Astrocyte (in vitro differentiated cells and primary cell): ENCODE measurements at regions not wholly inside any gene's neighbourhood (a gene's known extent, or its start where the extent isn't known, plus 50 kb on each side); places are given as distances from the start of the nearest gene placed in this dataset.

ENCODE experiments used
- DNase-seq: peaks from one replicate; pipeline ENCODE4 v3.0.0-alpha.2; 2010; ENCODE audit warnings: low read depth
- FAIRE-seq: peaks from 2 replicates; lab custom pipeline; 2011; peaks lifted over from hg19 to GRCh38; lab: Jason Lieb, UNC
- H2AFZ ChIP-seq: 2 replicates; pipeline ENCODE4 v1.6.0; 2012; ENCODE audit warnings: low read depth, low read length, inconsistent platforms
- H3K27ac ChIP-seq: 2 replicates; pipeline ENCODE4 v1.5.1; 2011; ENCODE audit warnings: low read depth, low read length, inconsistent platforms
- H3K27me3 ChIP-seq: 2 replicates; pipeline ENCODE4 v1.6.0; 2011; ENCODE audit warnings: low read length, inconsistent platforms; ENCODE audit not compliant: insufficient read depth
- H3K36me3 ChIP-seq: 2 replicates; pipeline ENCODE4 v1.5.1; 2011; ENCODE audit warnings: low read length, inconsistent platforms; ENCODE audit not compliant: insufficient read depth
- H3K4me1 ChIP-seq: 2 replicates; pipeline ENCODE4 v1.5.1; 2011; ENCODE audit warnings: low read length, inconsistent platforms; ENCODE audit not compliant: insufficient read depth
- H3K4me2 ChIP-seq: 2 replicates; pipeline ENCODE4 v1.6.0; 2012; ENCODE audit warnings: low read length, inconsistent platforms
- H3K4me3 ChIP-seq: 2 replicates; pipeline ENCODE4 v1.5.1; 2011; ENCODE audit warnings: low read depth, mild to moderate bottlenecking, low read length, inconsistent platforms; ENCODE audit not compliant: insufficient read depth
- H3K79me2 ChIP-seq: 2 replicates; pipeline ENCODE4 v1.6.0; 2012; ENCODE audit warnings: mild to moderate bottlenecking, low read length, inconsistent platforms; ENCODE audit not compliant: insufficient read depth
- H3K9ac ChIP-seq: 2 replicates; pipeline ENCODE4 v1.6.0; 2012; ENCODE audit warnings: mild to moderate bottlenecking, low read length, inconsistent platforms
- H3K9me3 ChIP-seq: 2 replicates; pipeline ENCODE4 v1.5.1; 2012; ENCODE audit warnings: low read depth, mild to moderate bottlenecking, low read length, inconsistent platforms; ENCODE audit not compliant: insufficient read depth
- H4K20me1 ChIP-seq: 2 replicates; pipeline ENCODE4 v1.6.0; 2012; ENCODE audit warnings: low read length, inconsistent platforms; ENCODE audit not compliant: insufficient read depth
- H3K27ac Mint-ChIP-seq: one replicate; pipeline ENCODE4 v1.8.0; 2021; ENCODE audit warnings: mild to moderate bottlenecking, mixed read lengths; ENCODE audit not compliant: unreplicated experiment
- H3K27me3 Mint-ChIP-seq: one replicate; pipeline ENCODE4 v1.8.0; 2021; ENCODE audit warnings: low read depth, mixed read lengths; ENCODE audit not compliant: unreplicated experiment
- H3K36me3 Mint-ChIP-seq: one replicate; pipeline ENCODE4 v1.8.0; 2021; ENCODE audit warnings: low read depth, mixed read lengths; ENCODE audit not compliant: unreplicated experiment
- H3K4me1 Mint-ChIP-seq: one replicate; pipeline ENCODE4 v1.8.0; 2021; ENCODE audit warnings: low read depth, mixed read lengths; ENCODE audit not compliant: unreplicated experiment
- H3K4me3 Mint-ChIP-seq: one replicate; pipeline ENCODE4 v1.8.0; 2021; ENCODE audit warnings: mild to moderate bottlenecking, moderate library complexity, mixed read lengths; ENCODE audit not compliant: unreplicated experiment
- H3K9me3 Mint-ChIP-seq: one replicate; pipeline ENCODE4 v1.8.0; 2021; ENCODE audit warnings: mild to moderate bottlenecking, mixed read lengths; ENCODE audit not compliant: unreplicated experiment
- EZH2 ChIP-seq: IDR thresholded peaks from 2 replicates; pipeline ENCODE4 v1.6.1; 2012; ENCODE audit warnings: mild to moderate bottlenecking, low read length, inconsistent platforms; ENCODE audit not compliant: insufficient read depth
- TF ChIP-seq, protein P1 (sequence below): IDR thresholded peaks from 2 replicates; pipeline ENCODE4 v1.5.1; 2011; ENCODE audit warnings: low read depth, mild to moderate bottlenecking, inconsistent platforms, low read length, moderate library complexity; ENCODE audit not compliant: insufficient read depth

DNA sequence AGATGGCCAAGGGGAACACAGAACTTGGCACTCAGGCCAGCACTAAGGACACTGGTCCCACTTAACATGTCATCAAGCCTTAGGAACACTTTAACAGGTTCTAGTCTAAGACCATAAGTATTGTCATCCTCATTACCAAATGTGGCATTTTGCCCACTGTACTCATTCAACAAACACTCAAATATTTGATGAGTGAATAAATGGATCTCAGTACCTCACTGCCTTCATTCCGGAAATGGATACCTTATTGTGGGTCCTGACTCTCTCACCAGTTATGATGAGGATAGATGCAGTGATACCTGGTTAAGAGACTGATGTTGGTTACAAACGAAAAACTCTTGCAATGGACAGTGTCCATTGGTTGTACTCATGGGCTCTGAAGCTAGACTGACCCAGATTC is 455.2 kb upstream of the DYNLRB2 start:
- Histone ChIP-seq H3K27ac (no peak overlapping the region), H3K27me3 (no peaks in the 10 kb centered on the region), H3K4me2 (no peak overlapping the region), H4K20me1 (no peaks in the 10 kb centered on the region), H3K36me3 (no peaks in the 10 kb centered on the region), H3K4me3 (no peak overlapping the region), H2AFZ (no peak overlapping the region), H3K4me1 (no peaks in the 10 kb centered on the region), H3K9ac (no peak overlapping the region), H3K79me2 (no peaks in the 10 kb centered on the region), H3K9me3 (no peaks in the 10 kb centered on the region)
- Mint-ChIP-seq H3K36me3 (no peaks in the 10 kb centered on the region), H3K9me3 (no peaks in the 10 kb centered on the region), H3K4me3 (no peak overlapping the region), H3K27me3 (no peaks in the 10 kb centered on the region), H3K4me1 (peaks cover 7% of the 10 kb centered on the region), H3K27ac (no peak overlapping the region)
- FAIRE-seq, result no peak
- no peak for DNase-seq
- TF ChIP-seq EZH2, result no peak
- TF ChIP-seq, protein P1, sequence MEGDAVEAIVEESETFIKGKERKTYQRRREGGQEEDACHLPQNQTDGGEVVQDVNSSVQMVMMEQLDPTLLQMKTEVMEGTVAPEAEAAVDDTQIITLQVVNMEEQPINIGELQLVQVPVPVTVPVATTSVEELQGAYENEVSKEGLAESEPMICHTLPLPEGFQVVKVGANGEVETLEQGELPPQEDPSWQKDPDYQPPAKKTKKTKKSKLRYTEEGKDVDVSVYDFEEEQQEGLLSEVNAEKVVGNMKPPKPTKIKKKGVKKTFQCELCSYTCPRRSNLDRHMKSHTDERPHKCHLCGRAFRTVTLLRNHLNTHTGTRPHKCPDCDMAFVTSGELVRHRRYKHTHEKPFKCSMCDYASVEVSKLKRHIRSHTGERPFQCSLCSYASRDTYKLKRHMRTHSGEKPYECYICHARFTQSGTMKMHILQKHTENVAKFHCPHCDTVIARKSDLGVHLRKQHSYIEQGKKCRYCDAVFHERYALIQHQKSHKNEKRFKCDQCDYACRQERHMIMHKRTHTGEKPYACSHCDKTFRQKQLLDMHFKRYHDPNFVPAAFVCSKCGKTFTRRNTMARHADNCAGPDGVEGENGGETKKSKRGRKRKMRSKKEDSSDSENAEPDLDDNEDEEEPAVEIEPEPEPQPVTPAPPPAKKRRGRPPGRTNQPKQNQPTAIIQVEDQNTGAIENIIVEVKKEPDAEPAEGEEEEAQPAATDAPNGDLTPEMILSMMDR, result no peak

DNA sequence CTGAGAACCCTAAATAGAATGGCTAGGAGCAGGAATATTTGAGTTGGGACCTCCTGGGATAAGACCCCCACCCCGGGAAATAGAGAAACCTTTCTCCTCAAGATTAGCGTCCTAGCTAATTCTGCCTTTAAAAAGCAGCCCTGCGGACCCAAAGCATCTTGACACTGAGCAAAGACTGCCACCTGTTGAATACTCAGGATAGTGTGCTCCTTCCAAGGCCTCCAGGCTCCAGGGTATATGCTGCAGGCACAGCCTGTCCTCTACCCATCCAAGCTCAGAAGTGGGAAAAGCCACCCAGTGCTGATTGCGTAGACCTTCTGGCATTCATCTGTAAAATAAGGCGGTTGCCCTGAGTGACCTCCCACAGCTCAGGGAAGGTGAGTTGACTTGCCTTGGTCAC is 456.2 kb upstream of the DYNLRB2 start:
- no peaks in the 10 kb centered on the region for H3K36me3 ChIP-seq
- Mint-ChIP-seq H3K36me3 (no peaks in the 10 kb centered on the region), H3K27ac (no peak overlapping the region), H3K9me3 (no peaks in the 10 kb centered on the region), H3K27me3 (no peaks in the 10 kb centered on the region), H3K4me1 (peaks cover 7% of the 10 kb centered on the region), H3K4me3 (no peak overlapping the region)
- no peak overlapping the region for H3K9ac ChIP-seq
- H3K27me3 ChIP-seq, result no peaks in the 10 kb centered on the region
- no peaks in the 10 kb centered on the region for H3K9me3 ChIP-seq
- FAIRE-seq (no peak), DNase-seq (peak; percentile 29)
- no peaks in the 10 kb centered on the region for H4K20me1 ChIP-seq
- TF ChIP-seq, protein P1, result peak; percentile 46
- TF ChIP-seq EZH2, result no peak
- H2AFZ ChIP-seq, result no peak overlapping the region
- no peak overlapping the region for H3K4me2 ChIP-seq
- H3K27ac ChIP-seq, result no peak overlapping the region
- H3K4me3 ChIP-seq, result no peak overlapping the region
- H3K4me1 ChIP-seq, result no peaks in the 10 kb centered on the region
- no peaks in the 10 kb centered on the region for H3K79me2 ChIP-seq

DNA sequence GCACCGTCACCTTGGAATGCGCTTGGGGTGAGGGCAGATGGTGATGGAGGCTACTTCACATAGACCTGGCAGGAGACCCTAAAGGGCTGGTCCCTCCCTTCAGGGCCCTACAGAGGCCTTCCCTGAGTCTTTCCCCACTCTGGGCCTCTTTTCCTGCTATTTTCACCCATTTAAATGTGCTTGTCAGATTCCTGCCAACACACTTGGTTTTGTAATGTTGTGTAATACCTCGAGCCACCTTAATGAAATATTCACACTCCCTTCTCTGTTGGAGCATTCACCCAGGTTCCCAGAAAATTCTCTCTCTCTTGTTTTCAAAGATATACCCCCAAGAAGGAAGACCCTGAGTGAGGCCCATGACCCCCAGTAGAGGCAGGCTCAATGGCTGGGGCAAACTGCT is 456.6 kb upstream of the DYNLRB2 start:
- Histone ChIP-seq H3K4me2 (no peak overlapping the region), H3K27me3 (no peaks in the 10 kb centered on the region), H3K9me3 (no peaks in the 10 kb centered on the region), H4K20me1 (no peaks in the 10 kb centered on the region), H2AFZ (no peak overlapping the region), H3K9ac (no peak overlapping the region), H3K27ac (no peak overlapping the region), H3K4me3 (no peak overlapping the region), H3K79me2 (no peaks in the 10 kb centered on the region), H3K4me1 (no peaks in the 10 kb centered on the region), H3K36me3 (no peaks in the 10 kb centered on the region)
- H3K27me3 Mint-ChIP-seq, result no peaks in the 10 kb centered on the region
- DNase-seq, result no peak
- peaks cover 7% of the 10 kb centered on the region for H3K4me1 Mint-ChIP-seq
- no peak overlapping the region for H3K4me3 Mint-ChIP-seq
- TF ChIP-seq, protein P1, result no peak
- TF ChIP-seq EZH2, result no peak
- H3K9me3 Mint-ChIP-seq, result no peaks in the 10 kb centered on the region
- peak overlapping the region; percentile 11 for H3K27ac Mint-ChIP-seq
- H3K36me3 Mint-ChIP-seq, result no peaks in the 10 kb centered on the region
- no peak for FAIRE-seq
